GM12878 (cell line): ENCODE measurements at regions not wholly inside any gene's neighbourhood (a gene's known extent, or its start where the extent isn't known, plus 50 kb on each side); places are given as distances from the start of the nearest gene placed in this dataset.

ENCODE experiments used
- ATAC-seq: fragments of 200-7000 bp; cut with Tn5 transposase; 3 replicates; pipeline ENCODE4 v1.9.1; 2020; ENCODE audit warnings: mild to moderate bottlenecking, moderate library complexity
- BruUV-seq: library from RNA; stranded (reverse); fragments of 400-500 nt; replicated peaks from 2 replicates; lab custom pipeline; 2021; lab: Mats Ljungman, UMichigan
- CTCF ChIA-PET: fragments of 300-600 bp; sonication (Branson Sonifier 250); formaldehyde crosslinking; extraction: SDS; loops from one replicate; lab custom pipeline; 2021; ENCODE audit warnings: inconsistent platforms; lab: Yijun Ruan, JAX
- POLR2A ChIA-PET: fragments of 350-600 bp; formaldehyde crosslinking; extraction: SDS; loops from one replicate; lab custom pipeline; 2021; ENCODE audit warnings: inconsistent platforms; lab: Charles Lee
- RAD21 ChIA-PET: fragments of 300-600 bp; sonication (Branson Sonifier 250); formaldehyde crosslinking; loops from one replicate; lab custom pipeline; 2023; ENCODE audit warnings: antibody characterized with exemption; ENCODE audit not compliant: unreplicated experiment; lab: Charles Lee
- SMC1A ChIA-PET: fragments of 300-600 bp; sonication (Branson Sonifier 250); formaldehyde crosslinking; loops from one replicate; lab custom pipeline; 2023; ENCODE audit not compliant: unreplicated experiment, uncharacterized antibody; lab: Charles Lee
- DNase-seq: peaks from one replicate; pipeline ENCODE4 v3.0.0-alpha.2; 2011; ENCODE audit warnings: low read depth, low spot score
- FAIRE-seq: peaks from 3 replicates; lab custom pipeline; 2011; peaks lifted over from hg19 to GRCh38; lab: Jason Lieb, UNC
- H2AFZ ChIP-seq: 2 replicates; pipeline ENCODE4 v1.6.0; 2011; ENCODE audit warnings: low read depth, low read length, control low read depth; ENCODE audit not compliant: control insufficient read depth
- H3K27ac ChIP-seq: 2 replicates; pipeline ENCODE4 v1.5.1; 2011; ENCODE audit warnings: control low read depth; ENCODE audit not compliant: control insufficient read depth, insufficient read depth
- H3K27me3 ChIP-seq, 2 experiments: replicated peaks in 1 of 2; 2 replicates each; pipeline versions ENCODE4 v1.6.0 to v1.6.1; 2011; ENCODE audit warnings: low read length in 1 of 2; ENCODE audit not compliant: control insufficient read depth in 2 of 2, insufficient read depth in 2 of 2
- H3K36me3 ChIP-seq, 2 experiments: 2 replicates each; pipeline ENCODE4 v1.5.1; 2011; ENCODE audit warnings: low read length in 1 of 2; ENCODE audit not compliant: control insufficient read depth in 2 of 2, insufficient read depth in 2 of 2
- H3K4me1 ChIP-seq: 2 replicates; pipeline ENCODE4 v1.6.1; 2011; ENCODE audit warnings: mild to moderate bottlenecking, low read length, moderate library complexity, mixed read lengths; ENCODE audit not compliant: control insufficient read depth, insufficient read depth
- H3K4me2 ChIP-seq: 2 replicates; pipeline ENCODE4 v1.6.0; 2011; ENCODE audit warnings: control low read depth; ENCODE audit not compliant: control insufficient read depth, insufficient read depth
- H3K4me3 ChIP-seq: fragments of 200-600 bp; sonication (generic); 2 replicates; pipeline ENCODE4 v1.5.1; 2016
- H3K79me2 ChIP-seq: 2 replicates; pipeline ENCODE4 v1.6.0; 2011; ENCODE audit warnings: low read length; ENCODE audit not compliant: control insufficient read depth, insufficient read depth
- H3K9ac ChIP-seq: 2 replicates; pipeline ENCODE4 v1.8.0; 2011; ENCODE audit warnings: low read length, control low read depth, mixed read lengths; ENCODE audit not compliant: control insufficient read depth, insufficient read depth
- H3K9me3 ChIP-seq: replicated peaks from 3 replicates; pipeline ENCODE4 v1.5.1; 2011; ENCODE audit warnings: mild to moderate bottlenecking, low read length; ENCODE audit not compliant: control insufficient read depth, insufficient read depth
- H4K20me1 ChIP-seq: 2 replicates; pipeline ENCODE4 v1.6.0; 2011; ENCODE audit not compliant: control insufficient read depth, insufficient read depth
- ATF7 ChIP-seq: fragments of 450-650 bp; IDR thresholded peaks from 2 replicates; pipeline ENCODE4 v1.6.1; 2016; ENCODE audit warnings: low read depth, mild to moderate bottlenecking
- BRCA1 ChIP-seq: IDR thresholded peaks from 2 replicates; pipeline ENCODE4 v1.6.1; 2011; ENCODE audit warnings: low read depth, low read length, improper control_type of control experiment
- EED ChIP-seq: sonication (generic); IDR thresholded peaks from 2 replicates; pipeline ENCODE4 v1.6.1; 2016; ENCODE audit warnings: antibody characterized with exemption, low read depth
- EGR1 ChIP-seq, 2 experiments: IDR thresholded peaks; 1 replicate in 1 of 2; 2 replicates in 1 of 2; pipeline ENCODE4 v1.6.1; 2011 to 2012; ENCODE audit warnings: low read depth in 2 of 2, low read length in 2 of 2, borderline replicate concordance in 1 of 2, mild to moderate bottlenecking in 1 of 2, moderate library complexity in 1 of 2
- FOXK2 ChIP-seq: fragments of 450-650 bp; IDR thresholded peaks from 2 replicates; pipeline ENCODE4 v1.6.1; 2017; ENCODE audit warnings: mild to moderate bottlenecking, moderate library complexity
- IKZF1 ChIP-seq: fragments of 450-650 bp; conservative IDR thresholded peaks from 2 replicates; pipeline ENCODE4 v1.6.1; 2017; ENCODE audit warnings: antibody characterized with exemption, mild to moderate bottlenecking
- JUNB ChIP-seq: IDR thresholded peaks from 2 replicates; pipeline ENCODE4 v1.6.1; 2016; ENCODE audit warnings: antibody characterized with exemption, mild to moderate bottlenecking
- MAX ChIP-seq: IDR thresholded peaks from 2 replicates; pipeline ENCODE4 v1.6.1; 2012; ENCODE audit warnings: low read depth, low read length, improper control_type of control experiment
- MLLT1 ChIP-seq: fragments of 450-650 bp; IDR thresholded peaks from 2 replicates; pipeline ENCODE4 v1.6.1; 2016; ENCODE audit warnings: mild to moderate bottlenecking
- POLR2AphosphoS2 ChIP-seq: IDR thresholded peaks from 2 replicates; pipeline ENCODE4 v1.6.1; 2011; ENCODE audit warnings: low read depth, mild to moderate bottlenecking, low read length, improper control_type of control experiment, moderate library complexity
- RAD51 ChIP-seq: fragments of 450-650 bp; IDR thresholded peaks from 2 replicates; pipeline ENCODE4 v1.6.1; 2016; ENCODE audit warnings: moderate library complexity, mild to moderate bottlenecking, inconsistent platforms
- RBBP5 ChIP-seq: fragments of 200-600 bp; sonication (generic); conservative IDR thresholded peaks from 2 replicates; pipeline ENCODE4 v1.6.1; 2016
- SIN3A ChIP-seq: IDR thresholded peaks from 2 replicates; pipeline ENCODE4 v1.6.1; 2012; ENCODE audit warnings: low read depth, low read length, improper control_type of control experiment
- ZNF217 ChIP-seq: fragments of 450-650 bp; IDR thresholded peaks from 2 replicates; pipeline ENCODE4 v1.6.1; 2017; ENCODE audit warnings: antibody characterized with exemption, mild to moderate bottlenecking
- WGBS: methylation state at CpG from one replicate; pipeline ENCODE4 v1.1.6; 2016; ENCODE audit warnings: low lambda C conversion rate; ENCODE audit not compliant: insufficient replicate concordance, insufficient coverage; ENCODE audit errors: missing lambda C conversion rate; 5-methylcytosine and 5-hydroxymethylcytosine counted together
- in situ Hi-C: fragments of 300-500 bp; cut with MboI; formaldehyde crosslinking; loops from 9 replicates; pipeline ENCODE4 v1.14.3; 2018; ENCODE audit warnings: mixed read lengths
- intact Hi-C: fragments of 100-400 bp; cut with micrococcal nuclease; formaldehyde crosslinking; loops from one replicate; pipeline ENCODE4 v1.14.2; 2022; ENCODE audit not compliant: unreplicated experiment
- TF ChIP-seq, protein P1 (sequence below): IDR thresholded peaks from 2 replicates; pipeline ENCODE4 v1.6.1; 2011; ENCODE audit warnings: low read depth, low read length, improper control_type of control experiment, borderline replicate concordance

DNA sequence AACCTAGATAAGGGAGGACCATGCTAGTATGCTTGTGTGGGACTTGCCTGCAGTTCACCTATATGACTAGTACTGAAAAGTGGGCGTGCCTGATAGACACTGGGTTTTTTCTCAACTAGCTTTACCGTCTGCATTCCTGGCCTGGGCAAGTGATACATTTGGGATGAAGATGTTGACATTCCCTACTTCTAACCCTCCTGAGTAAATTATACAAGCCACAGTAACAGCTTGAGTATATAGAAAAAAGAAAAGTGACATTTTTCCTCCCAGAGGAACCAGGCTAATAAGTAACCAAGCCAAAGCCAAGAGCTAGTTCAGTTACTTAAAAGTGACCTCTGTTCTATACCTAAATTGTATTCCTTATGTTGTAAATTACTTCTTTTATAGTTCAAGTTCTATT lies 153.8 kb upstream of the CYLC2 start:
- Histone ChIP-seq H3K79me2 (no peaks in the 10 kb centered on the region), H3K27me3 (no peaks in the 10 kb centered on the region), H3K4me3 (no peak overlapping the region)
- intact Hi-C loops: no loop called here
- in situ Hi-C loops: no loop called here
- TF ChIP-seq BRCA1 (no peak), RAD51 (no peak), MAX (no peak), POLR2AphosphoS2 (no peak), ZNF217 (no peak), IKZF1 (no peak)
- TF ChIP-seq, protein P1, sequence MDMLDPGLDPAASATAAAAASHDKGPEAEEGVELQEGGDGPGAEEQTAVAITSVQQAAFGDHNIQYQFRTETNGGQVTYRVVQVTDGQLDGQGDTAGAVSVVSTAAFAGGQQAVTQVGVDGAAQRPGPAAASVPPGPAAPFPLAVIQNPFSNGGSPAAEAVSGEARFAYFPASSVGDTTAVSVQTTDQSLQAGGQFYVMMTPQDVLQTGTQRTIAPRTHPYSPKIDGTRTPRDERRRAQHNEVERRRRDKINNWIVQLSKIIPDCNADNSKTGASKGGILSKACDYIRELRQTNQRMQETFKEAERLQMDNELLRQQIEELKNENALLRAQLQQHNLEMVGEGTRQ: no peak
- TF ChIP-seq, all 136 proteins: peak for 0
- ChIA-PET CTCF (no interaction called here), POLR2A (no interaction called here), SMC1A (no interaction called here), RAD21 (no interaction called here)
- Histone ChIP-seq H3K27ac (no peak overlapping the region), H4K20me1 (no peaks in the 10 kb centered on the region), H3K36me3 (no peaks in the 10 kb centered on the region), H3K9me3 (no peaks in the 10 kb centered on the region), H3K4me1 (no peaks in the 10 kb centered on the region), H3K4me2 (no peak overlapping the region), H2AFZ (no peak overlapping the region), H3K9ac (no peak overlapping the region)
- WGBS: 18% methylated on average over 2 of the region's 2 CpGs
- BruUV-seq: no TSS peak
- no peak for ATAC-seq
- no peak for DNase-seq
- FAIRE-seq: no peak

DNA sequence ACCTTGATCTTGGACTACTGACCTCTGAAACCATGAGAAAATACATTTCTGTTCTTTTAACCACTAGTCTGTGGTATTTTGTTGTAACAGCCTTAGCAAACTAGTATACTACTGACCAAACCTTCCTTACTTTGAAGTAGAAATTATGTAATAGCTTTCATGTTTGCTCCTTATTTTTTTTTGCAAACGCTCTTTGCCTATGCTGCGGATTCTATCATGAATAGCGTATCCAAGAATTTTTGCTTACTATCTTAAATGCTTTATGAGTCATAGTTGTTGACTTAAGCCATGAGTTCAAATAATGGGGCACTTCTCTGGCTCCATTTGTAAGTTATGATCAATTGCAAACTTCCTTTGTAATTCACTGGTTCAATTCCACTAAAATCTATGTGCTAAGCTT lies 154.8 kb upstream of the CYLC2 start:
- FAIRE-seq (no peak), DNase-seq (no peak)
- no peak for TF ChIP-seq FOXK2
- TF ChIP-seq EGR1 (IDR thresholded peaks at IDR 0.05; ENCODE audit: borderline replicate concordance in 1 of 2, low read depth in 2 of 2, low read length in 2 of 2): no peak
- TF ChIP-seq RBBP5: no peak
- no peak for TF ChIP-seq SIN3A
- no peak for TF ChIP-seq ATF7
- TF ChIP-seq JUNB: no peak
- no peak for TF ChIP-seq POLR2AphosphoS2
- TF ChIP-seq EED: no peak
- no peak for TF ChIP-seq MLLT1
- TF ChIP-seq, all 136 proteins: peak for 0
- Histone ChIP-seq H3K27me3 (no peaks in the 10 kb centered on the region), H3K27ac (no peak overlapping the region), H3K79me2 (no peaks in the 10 kb centered on the region), H2AFZ (no peak overlapping the region), H3K4me1 (no peaks in the 10 kb centered on the region), H4K20me1 (no peaks in the 10 kb centered on the region), H3K4me3 (no peak overlapping the region), H3K36me3 (no peaks in the 10 kb centered on the region), H3K9me3 (no peaks in the 10 kb centered on the region), H3K4me2 (no peak overlapping the region), H3K9ac (no peak overlapping the region)
- RAD21 ChIA-PET: no interaction called here
- SMC1A ChIA-PET: no interaction called here
- POLR2A ChIA-PET: no interaction called here
- CTCF ChIA-PET: no interaction called here
- no TSS peak for BruUV-seq
- WGBS: 12% methylated on average over 3 of the region's 3 CpGs
- in situ Hi-C loops (no loop called here), intact Hi-C loops (no loop called here)
- no peak for ATAC-seq
